ENCODE measurements at regions not wholly inside any gene's neighbourhood (a gene's known extent, or its start where the extent isn't known, plus 50 kb on each side); places are given as distances from the start of the nearest gene placed in this dataset.

- no peaks in the 10 kb centered on the region for H3K36me3 Mint-ChIP-seq (ENCODE audit: low read depth)
- H3K27ac Mint-ChIP-seq, result no peak overlapping the region
- no peaks in the 10 kb centered on the region for H3K27me3 Mint-ChIP-seq
- intact Hi-C loops (cut with micrococcal nuclease), result no loop called here
- H3K9me3 Mint-ChIP-seq, result peaks cover 4% of the 10 kb centered on the region
- DNase-seq, result no peak
- no peak overlapping the region for H3K4me3 Mint-ChIP-seq
- H3K4me1 Mint-ChIP-seq, result no peaks in the 10 kb centered on the region
Observed at GRCh38 chr3:94758751-94759150, 695.9 kb downstream of the NSUN3 start.

GRCh38 chr3:94772402-94772801 is 709.5 kb downstream of the NSUN3 start:
- intact Hi-C loops (cut with micrococcal nuclease), result no loop called here
- DNase-seq, result no peak
- H3K27me3 Mint-ChIP-seq, result no peaks in the 10 kb centered on the region
- no peaks in the 10 kb centered on the region for H3K36me3 Mint-ChIP-seq (ENCODE audit: low read depth)
- no peaks in the 10 kb centered on the region for H3K9me3 Mint-ChIP-seq
- H3K4me1 Mint-ChIP-seq, result no peaks in the 10 kb centered on the region
- no peak overlapping the region for H3K4me3 Mint-ChIP-seq
- no peak overlapping the region for H3K27ac Mint-ChIP-seq

- no peak for DNase-seq
- no peaks in the 10 kb centered on the region for H3K36me3 Mint-ChIP-seq (ENCODE audit: low read depth)
- intact Hi-C loops (cut with micrococcal nuclease), result no loop called here
- H3K9me3 Mint-ChIP-seq, result no peaks in the 10 kb centered on the region
- H3K27ac Mint-ChIP-seq, result no peak overlapping the region
- H3K4me3 Mint-ChIP-seq, result no peak overlapping the region
- no peaks in the 10 kb centered on the region for H3K4me1 Mint-ChIP-seq
- H3K27me3 Mint-ChIP-seq, result no peaks in the 10 kb centered on the region
Observed at GRCh38 chr3:94775746-94776145, 712.9 kb downstream of the NSUN3 start.

- Mint-ChIP-seq H3K4me3 (no peak overlapping the region), H3K9me3 (no peaks in the 10 kb centered on the region), H3K36me3 (ENCODE audit: low read depth) (no peaks in the 10 kb centered on the region), H3K27me3 (no peaks in the 10 kb centered on the region), H3K4me1 (no peaks in the 10 kb centered on the region), H3K27ac (no peak overlapping the region)
- intact Hi-C loops (cut with micrococcal nuclease), result no loop called here
- no peak for DNase-seq
Observed at GRCh38 chr3:94776401-94776915, 713.6 kb downstream of the NSUN3 start.

GRCh38 chr3:94778289-94778688 is 715.4 kb downstream of the NSUN3 start:
- intact Hi-C loops (cut with micrococcal nuclease), result no loop called here
- Mint-ChIP-seq H3K27me3 (no peaks in the 10 kb centered on the region), H3K36me3 (ENCODE audit: low read depth) (no peaks in the 10 kb centered on the region), H3K4me1 (no peaks in the 10 kb centered on the region), H3K9me3 (no peaks in the 10 kb centered on the region), H3K4me3 (no peak overlapping the region), H3K27ac (no peak overlapping the region)
- no peak for DNase-seq

- H3K36me3 Mint-ChIP-seq (ENCODE audit: low read depth), result no peaks in the 10 kb centered on the region
- DNase-seq, result no peak
- intact Hi-C loops (cut with micrococcal nuclease), result no loop called here
- H3K4me1 Mint-ChIP-seq, result no peaks in the 10 kb centered on the region
- H3K27me3 Mint-ChIP-seq, result no peaks in the 10 kb centered on the region
- no peak overlapping the region for H3K27ac Mint-ChIP-seq
- H3K9me3 Mint-ChIP-seq, result no peaks in the 10 kb centered on the region
- no peak overlapping the region for H3K4me3 Mint-ChIP-seq
Observed at GRCh38 chr3:94778814-94779494, 716.1 kb downstream of the NSUN3 start.

GRCh38 chr3:94779699-94780098 is 716.8 kb downstream of the NSUN3 start:
- H3K36me3 Mint-ChIP-seq (ENCODE audit: low read depth), result no peaks in the 10 kb centered on the region
- H3K4me1 Mint-ChIP-seq, result no peaks in the 10 kb centered on the region
- DNase-seq, result no peak
- H3K4me3 Mint-ChIP-seq, result no peak overlapping the region
- H3K27ac Mint-ChIP-seq, result no peak overlapping the region
- intact Hi-C loops (cut with micrococcal nuclease), result no loop called here
- no peaks in the 10 kb centered on the region for H3K27me3 Mint-ChIP-seq
- H3K9me3 Mint-ChIP-seq, result no peaks in the 10 kb centered on the region

- intact Hi-C loops (cut with micrococcal nuclease), result no loop called here
- DNase-seq, result no peak
Observed at GRCh38 chr3:94784274-94784673, 721.4 kb downstream of the NSUN3 start.

GRCh38 chr3:94787066-94787465 is 724.2 kb downstream of the NSUN3 start:
- intact Hi-C loops (cut with micrococcal nuclease), result no loop called here
- Mint-ChIP-seq H3K27ac (no peak overlapping the region), H3K36me3 (ENCODE audit: low read depth) (no peaks in the 10 kb centered on the region), H3K4me3 (no peak overlapping the region), H3K27me3 (no peaks in the 10 kb centered on the region), H3K4me1 (no peaks in the 10 kb centered on the region), H3K9me3 (no peaks in the 10 kb centered on the region)
- no peak for DNase-seq

More at GRCh38 chr3:94784274-94784673, 721.4 kb downstream of the NSUN3 start:
- H3K27ac Mint-ChIP-seq, result no peak overlapping the region
- no peaks in the 10 kb centered on the region for H3K9me3 Mint-ChIP-seq
- no peaks in the 10 kb centered on the region for H3K36me3 Mint-ChIP-seq (ENCODE audit: low read depth)
- no peaks in the 10 kb centered on the region for H3K4me1 Mint-ChIP-seq
- H3K4me3 Mint-ChIP-seq, result no peak overlapping the region
- no peaks in the 10 kb centered on the region for H3K27me3 Mint-ChIP-seq

- Mint-ChIP-seq H3K27me3 (no peaks in the 10 kb centered on the region), H3K9me3 (no peaks in the 10 kb centered on the region), H3K27ac (no peak overlapping the region), H3K4me3 (no peak overlapping the region), H3K4me1 (no peaks in the 10 kb centered on the region), H3K36me3 (ENCODE audit: low read depth) (no peaks in the 10 kb centered on the region)
- no peak for DNase-seq
- intact Hi-C loops (cut with micrococcal nuclease), result no loop called here
Observed at GRCh38 chr3:94787734-94788270, 724.9 kb downstream of the NSUN3 start.

- intact Hi-C loops (cut with micrococcal nuclease), result no loop called here
- no peak overlapping the region for H3K4me3 Mint-ChIP-seq
- no peaks in the 10 kb centered on the region for H3K9me3 Mint-ChIP-seq
- DNase-seq, result no peak
- no peaks in the 10 kb centered on the region for H3K36me3 Mint-ChIP-seq (ENCODE audit: low read depth)
- H3K27me3 Mint-ChIP-seq, result no peaks in the 10 kb centered on the region
- no peaks in the 10 kb centered on the region for H3K4me1 Mint-ChIP-seq
- no peak overlapping the region for H3K27ac Mint-ChIP-seq
Observed at GRCh38 chr3:94794563-94794962, 731.7 kb downstream of the NSUN3 start.

GRCh38 chr3:94799420-94800060 is 736.7 kb downstream of the NSUN3 start:
- Mint-ChIP-seq H3K4me1 (no peaks in the 10 kb centered on the region), H3K9me3 (no peaks in the 10 kb centered on the region), H3K27me3 (no peaks in the 10 kb centered on the region), H3K27ac (no peak overlapping the region), H3K4me3 (no peak overlapping the region), H3K36me3 (ENCODE audit: low read depth) (no peaks in the 10 kb centered on the region)
- DNase-seq, result no peak
- intact Hi-C loops (cut with micrococcal nuclease), result no loop called here

GRCh38 chr3:94811836-94812235 is 749.0 kb downstream of the NSUN3 start:
- intact Hi-C loops (cut with micrococcal nuclease), result no loop called here
- Mint-ChIP-seq H3K36me3 (ENCODE audit: low read depth) (no peaks in the 10 kb centered on the region), H3K9me3 (no peaks in the 10 kb centered on the region), H3K4me1 (no peaks in the 10 kb centered on the region), H3K27me3 (no peaks in the 10 kb centered on the region), H3K4me3 (no peak overlapping the region), H3K27ac (no peak overlapping the region)
- no peak for DNase-seq

GRCh38 chr3:94821241-94821640 is 758.4 kb downstream of the NSUN3 start:
- H3K27me3 Mint-ChIP-seq, result no peaks in the 10 kb centered on the region
- H3K27ac Mint-ChIP-seq, result no peak overlapping the region
- H3K4me3 Mint-ChIP-seq, result no peak overlapping the region
- intact Hi-C loops (cut with micrococcal nuclease), result no loop called here
- H3K9me3 Mint-ChIP-seq, result no peaks in the 10 kb centered on the region
- DNase-seq, result no peak
- H3K4me1 Mint-ChIP-seq, result no peaks in the 10 kb centered on the region
- H3K36me3 Mint-ChIP-seq (ENCODE audit: low read depth), result no peaks in the 10 kb centered on the region
